Stimulated activated CD4-positive, alpha-beta T cell treated with anti-CD3 and anti-CD28 coated beads, Interleukin-2, amount 100 ng/mL, for 24 hours (primary cell): ENCODE measurements at regions not wholly inside any gene's neighbourhood (a gene's known extent, or its start where the extent isn't known, plus 50 kb on each side); places are given as distances from the start of the nearest gene placed in this dataset.
"Not testable (repeated sequence)": the region's sequence is repeated elsewhere in the genome, so short reads cannot be mapped to it uniquely, and the experiment has no call there.

Source experiments
- DNase-seq, 2 donors: peaks; one replicate each; pipeline ENCODE4 v3.0.0-alpha.2; 2020

- DNase-seq, result no peak
Measured at GRCh38 chr17:70377654-70378053, 208.3 kb downstream of the KCNJ2 start.

DNA sequence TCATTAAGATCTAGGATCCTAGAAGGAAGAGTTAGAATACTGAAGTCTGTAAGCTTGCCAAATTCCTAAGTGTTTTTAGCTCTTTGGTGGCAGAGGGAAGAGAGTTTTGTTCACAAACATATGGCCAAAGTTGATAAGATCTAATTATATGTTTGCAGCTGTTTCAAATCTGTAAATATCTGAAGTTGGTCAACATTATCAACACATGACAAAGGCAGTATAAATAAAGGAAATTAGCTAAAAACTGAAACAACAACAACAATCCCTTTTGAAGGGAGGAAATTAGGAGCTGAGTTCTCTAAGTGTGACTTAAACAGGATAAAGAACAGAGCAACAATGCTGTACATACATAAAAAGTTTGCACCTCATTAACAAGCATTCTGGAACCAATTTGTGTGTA is 208.7 kb downstream of the KCNJ2 start:
- DNase-seq, result no peak

DNA sequence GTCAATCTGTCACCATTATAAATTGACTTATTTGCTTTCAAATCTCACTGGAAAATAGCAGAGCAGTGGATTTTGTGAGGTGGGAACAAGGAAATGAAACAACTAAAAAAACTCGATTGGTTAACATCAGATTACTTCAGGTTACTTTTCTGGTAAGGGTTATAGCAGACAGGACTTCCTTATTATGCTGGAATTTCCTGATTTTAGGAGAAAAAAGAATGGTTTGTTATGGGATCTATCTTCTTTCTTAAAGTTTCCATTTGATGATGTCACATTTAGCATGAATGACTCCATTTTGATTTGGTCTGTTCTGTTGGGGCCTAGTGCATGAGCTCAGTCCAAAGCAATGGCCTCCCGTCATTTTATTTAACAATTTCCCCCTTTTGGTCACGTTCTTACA is 210.6 kb downstream of the KCNJ2 start:
- DNase-seq, result no peak

DNA sequence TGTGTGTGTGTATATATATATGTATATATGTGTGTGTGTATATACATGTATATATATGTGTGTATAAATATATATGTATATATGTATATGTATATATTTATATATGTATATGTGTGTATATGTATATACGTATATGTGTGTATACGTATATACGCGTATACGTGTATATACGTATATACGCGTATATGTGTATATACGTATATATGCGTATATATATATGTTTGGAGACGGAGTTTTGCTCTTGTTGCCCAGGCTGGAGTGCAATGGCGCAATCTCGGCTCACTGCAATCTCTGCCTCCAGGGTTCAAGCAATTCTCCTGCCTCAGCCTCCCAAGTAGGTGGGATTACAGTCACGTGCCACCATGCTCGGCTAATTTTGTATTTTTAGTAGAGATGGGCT is 212.6 kb downstream of the KCNJ2 start:
- not testable (repeated sequence) for DNase-seq

DNA sequence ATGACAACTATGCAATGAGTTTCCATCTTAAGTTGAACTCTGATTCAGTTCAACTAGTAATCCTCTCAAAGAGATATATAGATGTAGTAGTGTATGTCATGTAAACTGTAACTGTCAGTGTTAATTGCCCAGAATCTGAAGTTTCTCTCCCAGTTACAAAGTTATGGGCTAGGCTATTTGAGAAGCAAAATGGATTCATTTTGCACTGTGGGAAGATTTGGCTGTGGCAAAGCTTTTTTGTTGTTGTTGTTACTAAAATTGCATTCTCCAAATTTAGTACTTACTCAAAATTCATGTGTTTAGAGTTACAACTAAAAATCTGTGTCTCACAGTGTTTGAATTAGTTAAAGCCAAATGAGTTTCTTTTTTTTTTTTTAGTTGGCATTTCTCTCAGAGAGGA is 219.0 kb downstream of the KCNJ2 start:
- DNase-seq, result no peak

- DNase-seq, result not testable (repeated sequence)
Measured at GRCh38 chr17:70389232-70389757, 220.0 kb downstream of the KCNJ2 start.

- no peak for DNase-seq
Measured at GRCh38 chr17:70390049-70390448, 220.7 kb downstream of the KCNJ2 start.

- no peak for DNase-seq
Measured at GRCh38 chr17:70394473-70395232, 225.3 kb downstream of the KCNJ2 start.

DNA sequence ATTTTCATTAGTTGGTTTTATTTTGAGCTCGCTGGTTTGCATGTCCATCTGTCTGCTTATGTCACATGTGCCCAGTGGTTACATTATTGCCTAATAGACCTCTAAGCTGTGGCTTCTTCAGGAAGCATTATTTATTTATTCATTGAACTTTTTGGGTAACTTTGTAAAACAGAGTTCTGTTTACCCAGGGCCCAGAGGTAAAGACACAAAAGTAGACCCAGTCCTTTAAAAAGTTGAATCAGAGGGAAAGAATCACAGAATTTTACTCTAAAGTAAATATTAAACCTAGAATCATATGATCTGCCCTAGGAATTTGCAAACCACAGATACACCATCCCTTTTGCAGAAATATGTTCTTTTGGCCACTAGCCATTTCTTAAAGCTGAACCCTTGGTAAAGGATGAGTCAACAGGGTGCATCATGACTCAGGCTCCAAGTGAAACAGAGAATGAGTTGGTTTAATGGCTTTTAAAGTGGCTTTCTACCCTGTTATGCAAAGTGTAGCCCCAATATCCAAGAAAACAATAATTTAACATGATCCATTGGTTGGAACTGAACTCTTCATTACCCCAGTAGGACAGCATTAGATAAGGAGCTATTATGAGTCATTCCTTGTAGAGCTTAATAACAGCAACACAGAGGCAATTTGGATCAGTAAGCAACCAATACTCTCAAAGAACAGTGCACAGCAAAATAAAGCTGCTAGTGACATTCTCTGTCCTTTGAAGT is 236.3 kb downstream of the KCNJ2 start:
- DNase-seq, result no peak

GRCh38 chr17:70407506-70407905 is 238.2 kb downstream of the KCNJ2 start:
- DNase-seq, result no peak

- no peak for DNase-seq
Measured at GRCh38 chr17:70408768-70409167, 239.4 kb downstream of the KCNJ2 start.

DNA sequence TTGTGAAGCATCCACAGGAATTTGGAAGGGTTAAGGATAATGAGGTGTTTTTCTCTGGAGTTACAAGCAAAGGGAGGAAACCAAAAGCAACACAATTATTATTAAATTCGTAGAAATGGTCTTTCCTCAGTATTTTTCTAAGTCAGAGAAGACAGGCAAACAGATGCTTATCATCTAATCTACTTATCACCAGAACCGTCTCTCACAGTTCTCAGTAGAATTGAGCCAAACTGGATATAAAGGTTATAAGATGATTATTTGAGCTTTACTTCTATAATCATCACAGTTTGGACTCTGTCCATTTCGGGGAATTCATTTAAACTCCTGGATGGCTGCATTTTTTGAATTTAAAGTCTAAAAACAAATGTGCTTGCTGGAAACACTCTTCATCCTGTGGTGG is 245.0 kb downstream of the KCNJ2 start:
- no peak for DNase-seq

DNA sequence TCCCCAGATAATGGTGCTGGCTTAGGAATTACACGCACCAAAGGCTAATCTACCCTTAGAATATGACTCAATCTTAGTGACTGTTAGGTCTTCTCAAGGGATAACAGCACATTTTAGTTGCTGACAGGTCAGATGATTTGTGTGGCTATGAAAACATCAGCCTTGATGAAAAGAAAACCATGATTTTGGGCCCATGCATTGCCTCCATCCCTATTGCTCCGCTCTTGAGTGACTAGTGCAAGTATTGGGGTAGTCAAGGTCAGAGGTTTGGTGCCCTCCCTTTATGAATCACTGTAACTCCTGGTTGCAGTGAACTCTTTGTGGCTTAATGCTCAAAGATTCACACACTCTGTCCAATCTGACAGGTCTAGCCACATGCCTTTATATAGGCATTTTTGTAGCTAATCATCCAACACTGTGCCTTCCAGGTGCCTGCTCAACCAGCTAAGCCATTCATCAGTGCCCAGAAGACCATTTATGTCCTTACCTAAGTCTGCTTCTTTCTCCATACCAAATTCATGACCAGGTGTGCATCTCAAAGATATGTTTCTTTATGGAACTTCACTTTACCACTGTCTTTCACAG is 251.6 kb downstream of the KCNJ2 start:
- DNase-seq, result no peak

- no peak for DNase-seq
Measured at GRCh38 chr17:70422862-70423261, 253.5 kb downstream of the KCNJ2 start.

DNA sequence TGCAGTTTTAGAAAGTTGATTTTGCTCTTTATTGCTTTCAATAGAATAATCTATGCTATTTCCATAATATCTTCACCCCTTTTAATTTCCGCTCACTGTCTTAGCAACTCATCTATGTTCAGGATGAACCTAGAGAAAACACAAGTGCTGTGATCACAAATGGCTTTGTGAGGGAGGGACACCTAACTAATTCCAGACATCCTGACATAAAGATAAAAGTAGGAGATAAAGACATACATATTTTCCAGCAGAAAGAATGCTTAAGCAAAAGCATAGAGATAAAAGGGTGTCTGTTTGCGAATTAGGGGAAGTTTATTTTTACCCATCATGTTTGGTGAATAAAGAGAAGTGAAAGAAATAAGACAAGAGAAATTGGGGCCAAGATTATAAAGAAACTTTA is 254.2 kb downstream of the KCNJ2 start:
- DNase-seq, result no peak

- no peak for DNase-seq
Measured at GRCh38 chr17:70426752-70427151, 257.4 kb downstream of the KCNJ2 start.

GRCh38 chr17:70434536-70435490 is 265.5 kb downstream of the KCNJ2 start:
- no peak for DNase-seq

DNA sequence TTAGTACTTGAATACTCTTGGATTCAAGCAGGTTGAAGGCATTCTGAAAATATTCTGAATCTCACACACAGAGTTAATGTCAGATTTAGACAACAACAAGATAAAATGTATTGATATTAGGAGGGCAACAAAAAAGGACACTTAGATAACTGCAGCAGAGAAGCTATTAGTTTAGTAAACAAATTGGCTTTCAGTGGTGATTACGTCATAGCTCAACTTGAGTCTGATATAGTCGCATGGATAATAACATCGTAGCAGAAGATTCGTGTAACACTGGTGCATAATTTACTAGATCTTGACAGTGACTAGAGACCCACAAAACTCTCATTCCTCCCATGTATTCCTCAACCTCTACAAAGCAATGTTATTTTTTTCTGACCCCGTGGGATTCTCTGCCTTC is 268.3 kb downstream of the KCNJ2 start:
- no peak for DNase-seq

- no peak for DNase-seq
Measured at GRCh38 chr17:70446446-70446845, 277.1 kb downstream of the KCNJ2 start.

DNA sequence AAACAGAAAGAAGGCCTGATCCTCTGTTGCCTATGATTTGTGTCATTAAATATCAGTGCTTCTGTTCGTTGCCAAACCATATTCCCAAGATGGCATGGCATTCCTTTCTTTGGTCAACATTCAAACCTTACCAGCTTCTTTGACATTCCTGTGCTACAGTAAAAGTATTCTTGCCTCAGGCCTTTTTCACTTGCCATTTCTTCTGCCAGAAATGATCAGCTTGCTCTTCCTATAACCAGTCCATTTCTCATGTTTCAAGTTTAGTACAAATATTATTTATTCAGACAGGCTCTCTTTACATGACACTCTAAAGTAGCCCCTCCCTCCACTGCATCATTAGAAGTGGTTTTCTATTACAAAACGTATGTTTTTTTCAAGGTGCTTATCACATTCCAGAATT is 278.3 kb downstream of the KCNJ2 start:
- no peak for DNase-seq

DNA sequence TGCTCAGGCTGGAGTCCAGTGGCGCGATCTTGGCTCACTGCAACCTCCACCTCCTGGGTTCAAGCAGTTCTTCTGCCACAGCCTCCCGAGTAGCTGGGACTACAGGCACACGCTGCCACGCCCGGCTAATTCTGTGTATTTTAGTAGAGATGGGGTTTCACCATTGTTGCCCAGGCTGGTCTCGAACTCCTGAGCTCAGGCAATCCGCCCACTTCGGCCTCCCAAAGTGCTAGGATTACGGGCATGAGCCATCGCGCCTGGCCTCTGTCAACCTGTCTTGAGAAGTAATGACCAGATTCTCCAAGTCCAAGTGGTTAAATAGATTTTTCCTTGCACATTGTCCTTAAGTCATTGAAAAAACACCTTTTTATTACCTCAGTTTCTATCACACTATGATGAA is 283.7 kb downstream of the KCNJ2 start:
- DNase-seq, result not testable (repeated sequence)

- no peak for DNase-seq
Measured at GRCh38 chr17:70454377-70454776, 285.0 kb downstream of the KCNJ2 start.

- DNase-seq, result no peak
Measured at GRCh38 chr17:70454908-70455307, 285.6 kb downstream of the KCNJ2 start.
